Naive thymus-derived CD4-positive, alpha-beta T cell (primary cell): ENCODE measurements at regions not wholly inside any gene's neighbourhood (a gene's known extent, or its start where the extent isn't known, plus 50 kb on each side); places are given as distances from the start of the nearest gene placed in this dataset.

Experiments
- ATAC-seq: fragments of 150-1000 bp; cut with Tn5 transposase; 2 replicates; pipeline ENCODE4 v1.10.0; 2021; ENCODE audit warnings: mild to moderate bottlenecking, moderate library complexity
- CTCF ChIA-PET: fragments of 350-600 bp; sonication (Branson Sonifier 250); formaldehyde crosslinking; loops from one replicate; lab custom pipeline; 2021; ENCODE audit warnings: antibody characterized with exemption; lab: Charles Lee
- POLR2A ChIA-PET: fragments of 350-600 bp; sonication (Branson Sonifier 250); formaldehyde crosslinking; loops from one replicate; lab custom pipeline; 2021; ENCODE audit warnings: antibody characterized with exemption, inconsistent platforms; lab: Charles Lee
- DNase-seq, 9 donors: peaks; one replicate each; pipeline versions ENCODE4 v3.0.0 to v3.0.0-alpha.2; 2020 to 2022; ENCODE audit warnings: mixed read lengths in 1 of 9
- H3K27ac ChIP-seq: one replicate; pipeline ENCODE4 v1.7.0; 2013; ENCODE audit warnings: mild to moderate bottlenecking, low read depth, low read length, moderate library complexity
- H3K27me3 ChIP-seq, 2 donors: one replicate each; pipeline ENCODE4 v1.7.0; 2013; ENCODE audit warnings: low read length in 2 of 2, mild to moderate bottlenecking in 2 of 2, moderate library complexity in 2 of 2; ENCODE audit not compliant: control insufficient read depth in 2 of 2, insufficient read depth in 2 of 2
- H3K36me3 ChIP-seq, 3 experiments: 1 replicate in 2 of 3; 2 replicates in 1 of 3; pipeline ENCODE4 v1.7.0; 2013; ENCODE audit warnings: low read length in 3 of 3, mild to moderate bottlenecking in 3 of 3, moderate library complexity in 1 of 3; ENCODE audit not compliant: insufficient read depth in 3 of 3, control insufficient read depth in 2 of 3
- H3K4me1 ChIP-seq, 2 donors: one replicate each; pipeline ENCODE4 v1.7.0; 2013; ENCODE audit warnings: low read length in 2 of 2, mild to moderate bottlenecking in 2 of 2, moderate library complexity in 1 of 2; ENCODE audit not compliant: control insufficient read depth in 2 of 2, insufficient read depth in 2 of 2
- H3K4me3 ChIP-seq: 2 replicates; pipeline ENCODE4 v1.7.0; 2013; ENCODE audit warnings: mild to moderate bottlenecking, low read length
- H3K9me3 ChIP-seq, 3 experiments: 1 replicate in 2 of 3; 2 replicates in 1 of 3; pipeline ENCODE4 v1.7.0; 2013; ENCODE audit warnings: low read length in 3 of 3; ENCODE audit not compliant: control insufficient read depth in 2 of 3
- H3K27ac Mint-ChIP-seq, 9 donors: one replicate each; pipeline ENCODE4 v1.8.0; 2020 to 2022; ENCODE audit warnings: mixed read lengths in 9 of 9, mild to moderate bottlenecking in 8 of 9, moderate library complexity in 5 of 9, inconsistent platforms in 2 of 9
- H3K27me3 Mint-ChIP-seq, 5 donors: one replicate each; pipeline ENCODE4 v1.8.0; 2021 to 2022; ENCODE audit warnings: mixed read lengths in 5 of 5, mild to moderate bottlenecking in 1 of 5
- H3K36me3 Mint-ChIP-seq, 5 donors: one replicate each; pipeline ENCODE4 v1.8.0; 2020 to 2022; ENCODE audit warnings: mixed read lengths in 5 of 5, mild to moderate bottlenecking in 3 of 5, inconsistent platforms in 1 of 5
- H3K4me1 Mint-ChIP-seq, 7 donors: one replicate each; pipeline ENCODE4 v1.8.0; 2020 to 2022; ENCODE audit warnings: mixed read lengths in 7 of 7, mild to moderate bottlenecking in 3 of 7, inconsistent platforms in 1 of 7
- H3K4me3 Mint-ChIP-seq, 10 donors: one replicate each; pipeline ENCODE4 v1.8.0; 2020 to 2022; ENCODE audit warnings: mild to moderate bottlenecking in 10 of 10, mixed read lengths in 10 of 10, moderate library complexity in 6 of 10, inconsistent platforms in 2 of 10
- H3K9me3 Mint-ChIP-seq, 11 donors: one replicate each; pipeline ENCODE4 v1.8.0; 2020 to 2022; ENCODE audit warnings: mixed read lengths in 11 of 11, mild to moderate bottlenecking in 4 of 11, inconsistent platforms in 1 of 11, moderate library complexity in 1 of 11
- intact Hi-C, 2 donors: fragments of 100-400 bp; cut with micrococcal nuclease; formaldehyde crosslinking; loops; one replicate each; pipeline ENCODE4 v1.15.1; 2023

GRCh38 chr5:107134931-107135330 lies 535.8 kb downstream of the EFNA5 start:
- H3K4me3 ChIP-seq, result no peak overlapping the region
- no peak for ATAC-seq
- ChIA-PET POLR2A (no interaction called here), CTCF (no interaction called here)
- peaks cover 0 to 24% (median 4%) of the 10 kb centered on the region in 11 donors for H3K9me3 Mint-ChIP-seq
- intact Hi-C loops, result no loop called here
- no peak for DNase-seq
- no peak overlapping the region for H3K4me3 Mint-ChIP-seq
- no peak overlapping the region for H3K27ac ChIP-seq
- H3K9me3 ChIP-seq, result no peaks in the 10 kb centered on the region
- no peaks in the 10 kb centered on the region for H3K36me3 ChIP-seq
- no peaks in the 10 kb centered on the region for H3K36me3 Mint-ChIP-seq
- H3K4me1 Mint-ChIP-seq, result no peaks in the 10 kb centered on the region
- H3K4me1 ChIP-seq, result no peaks in the 10 kb centered on the region
- H3K27me3 Mint-ChIP-seq, result no peaks in the 10 kb centered on the region
- no peak overlapping the region for H3K27ac Mint-ChIP-seq
- no peaks in the 10 kb centered on the region for H3K27me3 ChIP-seq

- Histone ChIP-seq H3K9me3 (no peaks in the 10 kb centered on the region), H3K4me1 (no peaks in the 10 kb centered on the region), H3K4me3 (no peak overlapping the region), H3K27me3 (no peaks in the 10 kb centered on the region), H3K36me3 (no peaks in the 10 kb centered on the region), H3K27ac (no peak overlapping the region)
- ATAC-seq, result no peak
- DNase-seq, result no peak
- no peak overlapping the region for H3K27ac Mint-ChIP-seq
- H3K4me3 Mint-ChIP-seq, result no peak overlapping the region
- POLR2A ChIA-PET, result no interaction called here
- no peaks in the 10 kb centered on the region for H3K27me3 Mint-ChIP-seq
- H3K4me1 Mint-ChIP-seq, result no peaks in the 10 kb centered on the region
- intact Hi-C loops, result no loop called here
- CTCF ChIA-PET, result no interaction called here
- no peaks in the 10 kb centered on the region for H3K36me3 Mint-ChIP-seq
- peaks cover 0 to 12% (median 2%) of the 10 kb centered on the region in 11 donors for H3K9me3 Mint-ChIP-seq
Observed at GRCh38 chr5:107129051-107129450, 541.7 kb downstream of the EFNA5 start.

- intact Hi-C loops, result no loop called here
- H3K9me3 Mint-ChIP-seq, result peaks cover 0 to 9% (median 2%) of the 10 kb centered on the region in 11 donors
- no peaks in the 10 kb centered on the region for H3K4me1 Mint-ChIP-seq
- no peaks in the 10 kb centered on the region for H3K36me3 ChIP-seq
- ChIA-PET CTCF (no interaction called here), POLR2A (no interaction called here)
- no peaks in the 10 kb centered on the region for H3K4me1 ChIP-seq
- no peaks in the 10 kb centered on the region for H3K36me3 Mint-ChIP-seq
- H3K4me3 ChIP-seq, result no peak overlapping the region
- H3K27me3 Mint-ChIP-seq, result no peaks in the 10 kb centered on the region
- DNase-seq, result no peak
- H3K9me3 ChIP-seq, result no peaks in the 10 kb centered on the region
- H3K27me3 ChIP-seq, result no peaks in the 10 kb centered on the region
- no peak overlapping the region for H3K4me3 Mint-ChIP-seq
- ATAC-seq, result no peak
- no peak overlapping the region for H3K27ac Mint-ChIP-seq
- H3K27ac ChIP-seq, result no peak overlapping the region
Observed at GRCh38 chr5:107127878-107128277, 542.9 kb downstream of the EFNA5 start.

- ATAC-seq (no peak), DNase-seq (no peak)
- no peak overlapping the region for H3K4me3 ChIP-seq
- H3K4me3 Mint-ChIP-seq, result no peak overlapping the region
- H3K9me3 Mint-ChIP-seq, result no peaks in the 10 kb centered on the region
- POLR2A ChIA-PET, result no interaction called here
- intact Hi-C loops, result no loop called here
- no peaks in the 10 kb centered on the region for H3K27me3 ChIP-seq
- no peaks in the 10 kb centered on the region for H3K4me1 Mint-ChIP-seq
- no peak overlapping the region for H3K27ac ChIP-seq
- no peak overlapping the region for H3K27ac Mint-ChIP-seq
- no peaks in the 10 kb centered on the region for H3K4me1 ChIP-seq
- H3K9me3 ChIP-seq, result no peaks in the 10 kb centered on the region
- CTCF ChIA-PET, result no interaction called here
- H3K36me3 Mint-ChIP-seq, result no peaks in the 10 kb centered on the region
- no peaks in the 10 kb centered on the region for H3K36me3 ChIP-seq
- H3K27me3 Mint-ChIP-seq, result no peaks in the 10 kb centered on the region
Observed at GRCh38 chr5:107126341-107126740, 544.4 kb downstream of the EFNA5 start.

- no peaks in the 10 kb centered on the region for H3K36me3 ChIP-seq
- no peaks in the 10 kb centered on the region for H3K27me3 ChIP-seq
- ChIA-PET POLR2A (no interaction called here), CTCF (no interaction called here)
- no peak for ATAC-seq
- no peak overlapping the region for H3K27ac ChIP-seq
- H3K4me1 ChIP-seq, result no peaks in the 10 kb centered on the region
- Mint-ChIP-seq H3K36me3 (no peaks in the 10 kb centered on the region), H3K9me3 (peaks cover 0 to 6% (median 0%) of the 10 kb centered on the region in 11 donors), H3K27ac (no peak overlapping the region), H3K4me3 (no peak overlapping the region), H3K27me3 (no peaks in the 10 kb centered on the region), H3K4me1 (no peaks in the 10 kb centered on the region)
- no peaks in the 10 kb centered on the region for H3K9me3 ChIP-seq
- intact Hi-C loops, result no loop called here
- no peak for DNase-seq
- no peak overlapping the region for H3K4me3 ChIP-seq
Observed at GRCh38 chr5:107124376-107124775, 546.4 kb downstream of the EFNA5 start.

GRCh38 chr5:107123014-107123413 lies 547.7 kb downstream of the EFNA5 start:
- POLR2A ChIA-PET, result no interaction called here
- H3K36me3 ChIP-seq, result no peaks in the 10 kb centered on the region
- no peaks in the 10 kb centered on the region for H3K4me1 ChIP-seq
- DNase-seq (no peak), ATAC-seq (no peak)
- no peaks in the 10 kb centered on the region for H3K9me3 ChIP-seq
- Mint-ChIP-seq H3K4me3 (no peak overlapping the region), H3K4me1 (no peaks in the 10 kb centered on the region), H3K9me3 (peaks cover 0 to 6% (median 0%) of the 10 kb centered on the region in 11 donors), H3K36me3 (no peaks in the 10 kb centered on the region), H3K27me3 (no peaks in the 10 kb centered on the region), H3K27ac (no peak overlapping the region)
- CTCF ChIA-PET, result no interaction called here
- H3K27ac ChIP-seq, result no peak overlapping the region
- intact Hi-C loops, result no loop called here
- H3K27me3 ChIP-seq, result no peaks in the 10 kb centered on the region
- no peak overlapping the region for H3K4me3 ChIP-seq

GRCh38 chr5:107121793-107122519 lies 548.8 kb downstream of the EFNA5 start:
- Mint-ChIP-seq H3K4me1 (no peaks in the 10 kb centered on the region), H3K27me3 (no peaks in the 10 kb centered on the region), H3K27ac (no peak overlapping the region), H3K36me3 (no peaks in the 10 kb centered on the region), H3K4me3 (no peak overlapping the region), H3K9me3 (peaks cover 0 to 6% (median 0%) of the 10 kb centered on the region in 11 donors)
- no peak overlapping the region for H3K4me3 ChIP-seq
- intact Hi-C loops, result no loop called here
- H3K36me3 ChIP-seq, result no peaks in the 10 kb centered on the region
- H3K9me3 ChIP-seq, result no peaks in the 10 kb centered on the region
- POLR2A ChIA-PET, result no interaction called here
- H3K27ac ChIP-seq, result no peak overlapping the region
- DNase-seq, result no peak
- no peaks in the 10 kb centered on the region for H3K27me3 ChIP-seq
- no peak for ATAC-seq
- CTCF ChIA-PET, result no interaction called here
- H3K4me1 ChIP-seq, result no peaks in the 10 kb centered on the region
